CD4-positive, alpha-beta T cell treated with Interferon gamma for 1 hour (primary cell): ENCODE measurements at regions not wholly inside any gene's neighbourhood (a gene's known extent, or its start where the extent isn't known, plus 50 kb on each side); places are given as distances from the start of the nearest gene placed in this dataset.

Experiments
- DNase-seq: peaks from one replicate; pipeline ENCODE4 v3.0.0-alpha.2; 2020

- DNase-seq = no peak
Measured at GRCh38 chr2:234673961-234674759, 177.3 kb upstream of the ARL4C start.

GRCh38 chr2:234673501-234673900 is 176.6 kb upstream of the ARL4C start:
- DNase-seq = no peak

DNA sequence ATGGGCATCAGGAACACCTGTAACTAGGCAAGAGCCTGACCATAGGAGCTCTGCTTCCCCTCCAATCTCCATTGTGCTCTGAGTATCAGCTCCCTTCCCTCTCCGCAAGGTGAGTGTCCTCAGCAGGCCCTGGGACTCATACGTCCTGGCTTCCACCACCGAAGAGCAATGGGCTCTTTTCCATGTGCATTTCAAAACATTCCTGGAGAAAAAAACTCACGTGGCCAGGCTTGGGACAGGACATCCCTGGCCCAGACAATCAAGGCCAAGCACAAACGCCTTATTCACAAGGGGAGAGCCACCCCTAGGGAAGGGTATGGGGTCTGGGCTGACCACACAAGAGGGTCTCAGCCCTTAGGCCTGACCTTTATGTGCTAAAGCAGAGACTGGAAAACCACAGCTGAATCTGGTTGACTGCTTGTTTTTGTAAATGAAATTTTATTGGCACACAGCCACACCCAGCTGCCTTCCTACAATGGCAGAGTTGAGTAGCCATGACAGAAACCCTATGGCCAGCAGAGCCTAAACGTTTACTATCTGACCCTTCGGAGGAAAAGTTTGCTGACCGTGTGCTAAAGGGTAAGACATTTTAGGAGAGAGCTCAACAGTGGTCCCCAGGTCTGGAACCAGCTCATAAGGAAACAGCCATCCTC is 175.7 kb upstream of the ARL4C start:
- DNase-seq = no peak

- no peak for DNase-seq
Measured at GRCh38 chr2:234671716-234672115, 174.8 kb upstream of the ARL4C start.

GRCh38 chr2:234671231-234671630 is 174.3 kb upstream of the ARL4C start:
- DNase-seq = no peak

DNA sequence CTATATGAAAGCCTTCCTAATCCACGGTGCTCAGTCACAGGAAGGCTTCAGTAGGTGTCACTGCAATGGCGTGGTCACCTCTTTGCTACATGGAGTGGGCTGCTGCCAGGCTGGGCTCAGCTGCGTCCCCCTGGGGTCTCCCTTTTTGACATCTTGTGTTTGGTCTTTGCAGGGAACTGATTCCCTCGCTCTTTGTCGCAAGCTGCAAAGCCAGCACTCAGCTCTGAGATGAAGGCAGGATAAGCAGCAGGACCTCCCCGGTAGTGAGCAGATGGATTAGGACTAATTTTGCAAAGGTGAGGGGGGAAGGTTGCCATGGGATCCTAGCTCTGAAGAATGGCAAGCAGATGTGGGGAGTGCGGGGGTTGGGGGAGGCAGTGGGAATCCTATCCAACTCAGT is 173.9 kb upstream of the ARL4C start:
- no peak for DNase-seq

- no peak for DNase-seq
Measured at GRCh38 chr2:234670052-234670451, 173.2 kb upstream of the ARL4C start.

GRCh38 chr2:234669621-234670020 is 172.7 kb upstream of the ARL4C start:
- no peak for DNase-seq

- no peak for DNase-seq
Measured at GRCh38 chr2:234669001-234669400, 172.1 kb upstream of the ARL4C start.

- no peak for DNase-seq
Measured at GRCh38 chr2:234666911-234667310, 170.0 kb upstream of the ARL4C start.

DNA sequence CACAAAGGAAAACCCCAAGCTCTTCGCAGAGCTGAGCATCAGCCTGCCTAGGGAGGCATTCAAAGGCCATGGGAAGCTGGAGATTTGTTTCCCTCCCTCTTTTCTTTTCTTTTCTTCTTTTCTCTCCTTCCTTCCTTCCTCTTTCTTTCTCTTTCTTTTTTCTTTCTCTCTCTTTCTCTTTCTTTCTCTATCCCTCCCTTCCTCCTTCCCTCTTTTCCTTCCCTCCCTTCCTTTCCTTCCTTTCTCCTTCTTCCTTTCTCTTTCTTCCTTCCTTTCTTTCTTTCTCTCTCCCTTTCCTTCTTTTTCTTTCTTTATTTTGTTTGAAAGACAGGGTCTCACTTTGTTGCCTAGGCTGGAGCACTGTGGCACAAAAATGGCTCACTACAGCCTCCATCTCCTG is 168.4 kb upstream of the ARL4C start:
- DNase-seq = no peak

DNA sequence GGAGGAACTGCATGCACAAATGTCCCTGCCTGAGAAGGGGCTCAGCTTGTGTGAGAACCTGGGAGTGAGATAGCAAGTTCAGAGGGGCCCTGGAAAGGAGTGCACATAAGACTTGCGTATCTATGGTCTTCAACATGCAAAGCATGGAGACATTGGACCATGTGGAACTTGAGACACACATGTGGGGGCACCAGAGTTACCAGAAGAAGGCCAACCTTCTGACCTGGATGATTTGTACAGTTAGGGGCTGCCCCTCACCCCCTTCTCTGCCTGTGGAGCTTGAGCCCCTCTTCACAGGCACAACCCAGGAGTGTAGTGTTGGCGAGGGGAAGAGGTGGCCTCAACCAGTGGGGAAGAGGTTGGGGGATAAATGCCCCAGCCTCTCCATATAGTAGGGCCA is 165.0 kb upstream of the ARL4C start:
- DNase-seq = no peak

DNA sequence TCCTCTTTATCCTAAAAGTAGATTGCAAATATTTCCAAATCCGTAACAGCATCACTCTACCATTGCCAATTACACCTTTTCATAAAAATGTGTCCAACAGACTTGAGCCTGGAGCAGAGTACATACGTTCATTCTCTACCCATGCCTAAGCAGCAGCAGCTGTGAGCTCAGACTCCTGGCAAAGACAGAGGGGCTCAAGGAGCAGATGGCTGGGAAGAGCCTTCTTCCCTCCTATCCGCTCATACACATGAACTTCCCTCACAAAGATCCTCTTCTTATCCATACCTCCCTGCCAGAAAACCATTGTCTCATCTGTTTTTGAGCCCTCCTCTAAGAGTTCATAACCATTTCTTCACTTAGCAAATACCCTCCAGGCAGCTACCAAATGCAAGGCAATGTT is 164.3 kb upstream of the ARL4C start:
- no peak for DNase-seq

DNA sequence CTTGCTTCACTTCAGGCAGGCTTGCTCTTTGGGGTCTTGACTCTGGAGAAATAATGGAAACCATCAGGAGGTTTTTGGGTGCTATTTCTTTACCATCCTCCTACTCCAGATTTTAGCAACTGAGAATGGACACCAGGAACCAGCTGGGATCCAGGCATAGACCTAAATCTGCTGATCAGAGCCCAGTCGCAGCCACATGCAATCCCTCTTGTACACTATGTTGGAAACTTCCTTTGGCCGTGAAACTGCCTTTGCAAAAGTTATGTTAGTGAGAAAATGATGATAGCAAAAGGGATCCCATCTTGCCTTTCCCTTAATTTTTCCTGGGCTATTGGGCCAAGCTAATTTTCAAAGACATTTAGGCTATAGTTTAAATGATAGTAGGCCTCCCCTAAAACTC is 158.8 kb upstream of the ARL4C start:
- no peak for DNase-seq

DNA sequence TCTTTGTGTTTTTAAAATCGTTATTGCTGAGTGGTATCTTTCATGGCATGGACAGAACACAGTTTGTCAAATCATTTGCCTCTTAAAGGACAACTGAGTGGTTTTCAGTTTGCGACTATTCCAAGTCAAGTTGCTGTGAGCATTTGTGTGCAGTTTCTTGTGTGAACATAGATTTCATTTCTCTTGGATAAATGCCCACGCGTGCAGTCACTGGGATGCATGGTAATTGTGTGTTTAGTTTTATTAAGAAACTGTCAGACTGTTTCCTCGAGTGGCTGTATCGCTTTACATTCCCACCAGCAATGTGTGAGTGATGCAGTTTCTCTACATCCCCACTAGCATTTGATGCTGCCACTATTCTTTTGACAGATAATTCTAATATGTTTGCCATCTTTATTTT is 154.0 kb upstream of the ARL4C start:
- DNase-seq = no peak

DNA sequence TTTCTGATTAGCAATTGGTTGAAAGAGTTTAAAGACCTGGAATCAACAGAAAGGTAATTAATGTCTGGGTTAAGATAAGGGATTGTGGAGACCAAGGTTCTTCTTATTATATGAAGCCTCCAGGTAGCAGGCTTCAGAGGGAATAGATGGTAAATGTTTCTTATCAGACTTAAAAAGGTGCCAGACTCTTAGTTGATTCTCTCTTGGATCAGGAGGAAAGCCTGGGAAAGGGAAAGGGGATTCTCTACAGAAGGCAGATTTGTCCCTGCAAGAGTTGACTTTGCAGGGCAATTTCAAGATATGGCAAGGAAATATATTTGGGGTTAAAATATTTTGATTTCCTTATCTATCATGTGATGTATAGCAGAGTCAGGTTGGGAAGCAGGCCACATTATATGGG is 153.1 kb upstream of the ARL4C start:
- no peak for DNase-seq

- no peak for DNase-seq
Measured at GRCh38 chr2:234643407-234643806, 146.5 kb upstream of the ARL4C start.

GRCh38 chr2:234641086-234641485 is 144.2 kb upstream of the ARL4C start:
- DNase-seq = no peak

- DNase-seq = no peak
Measured at GRCh38 chr2:234640657-234641056, 143.8 kb upstream of the ARL4C start.

- no peak for DNase-seq
Measured at GRCh38 chr2:234638966-234639365, 142.1 kb upstream of the ARL4C start.

DNA sequence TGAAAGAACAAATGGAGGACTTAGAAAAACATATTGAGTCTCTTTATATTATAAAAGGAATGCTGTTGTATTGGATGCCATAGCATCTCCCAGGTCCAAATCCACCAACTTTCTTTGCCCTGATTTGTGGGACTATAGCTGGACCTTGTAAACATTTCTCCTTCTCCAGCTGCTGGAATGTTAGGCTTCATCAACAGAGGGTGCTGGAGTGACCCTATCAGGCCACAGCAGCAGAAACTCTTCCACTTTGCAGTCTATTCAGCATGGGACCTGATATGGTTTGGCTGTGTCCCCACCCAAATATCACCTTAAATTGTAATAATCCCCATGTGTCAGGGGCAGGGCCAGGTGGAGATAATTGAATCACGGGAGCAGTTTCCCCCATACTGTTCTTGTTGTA is 138.4 kb upstream of the ARL4C start:
- no peak for DNase-seq

- no peak for DNase-seq
Measured at GRCh38 chr2:234633581-234634230, 136.8 kb upstream of the ARL4C start.

- no peak for DNase-seq
Measured at GRCh38 chr2:234632527-234633391, 135.9 kb upstream of the ARL4C start.
